Endothelial cell of umbilical vein (primary cell): ENCODE measurements at regions not wholly inside any gene's neighbourhood (a gene's known extent, or its start where the extent isn't known, plus 50 kb on each side); places are given as distances from the start of the nearest gene placed in this dataset.
"Not testable (repeated sequence)": the region's sequence is repeated elsewhere in the genome, so short reads cannot be mapped to it uniquely, and the experiment has no call there.

Source experiments
- BruUV-seq: library from RNA; stranded (reverse); fragments of 400-500 nt; replicated peaks from 2 replicates; lab custom pipeline; 2021; lab: Mats Ljungman, UMichigan
- CTCF ChIA-PET: fragments of 300-600, 350-600 bp; sonication (Branson Sonifier 250); formaldehyde crosslinking; loops from one replicate; lab custom pipeline; 2021; ENCODE audit warnings: antibody characterized with exemption, inconsistent platforms; lab: Charles Lee
- POLR2A ChIA-PET: fragments of 300-600, 350-600 bp; sonication (Branson Sonifier 250); formaldehyde crosslinking; loops from one replicate; lab custom pipeline; 2021; ENCODE audit warnings: antibody characterized with exemption, inconsistent platforms; lab: Charles Lee
- DNase-seq: peaks from one replicate; pipeline ENCODE4 v3.0.0-alpha.2; 2011; ENCODE audit warnings: low read depth, low spot score
- FAIRE-seq: peaks from 2 replicates; lab custom pipeline; 2011; peaks lifted over from hg19 to GRCh38; lab: Jason Lieb, UNC
- H2AFZ ChIP-seq: 2 replicates; pipeline ENCODE4 v1.6.0; 2012; ENCODE audit warnings: low read depth, low read length, control low read depth, inconsistent platforms
- H3K27ac ChIP-seq: 2 replicates; pipeline ENCODE4 v1.5.1; 2011; ENCODE audit warnings: low read depth, mild to moderate bottlenecking, control low read depth, low read length, moderate library complexity; ENCODE audit not compliant: insufficient read depth
- H3K27me3 ChIP-seq, 2 experiments: 2 replicates each; pipeline versions ENCODE4 v1.6.0 to v1.6.1; 2011; ENCODE audit warnings: low read length in 2 of 2, mixed read lengths in 1 of 2; ENCODE audit not compliant: control insufficient read depth in 2 of 2, insufficient read depth in 2 of 2
- H3K36me3 ChIP-seq, 2 experiments: 2 replicates in 1 of 2; 3 replicates in 1 of 2; pipeline ENCODE4 v1.5.1; 2011; ENCODE audit warnings: low read length in 2 of 2, mild to moderate bottlenecking in 1 of 2, moderate library complexity in 1 of 2; ENCODE audit not compliant: control insufficient read depth in 2 of 2, insufficient read depth in 2 of 2; ENCODE audit errors: extremely low read depth in 1 of 2
- H3K4me1 ChIP-seq: 3 replicates; pipeline ENCODE4 v1.5.1; 2011; ENCODE audit warnings: mild to moderate bottlenecking, low read length; ENCODE audit not compliant: control insufficient read depth, insufficient read depth; ENCODE audit errors: extremely low read depth
- H3K4me2 ChIP-seq: 2 replicates; pipeline ENCODE4 v1.6.1; 2011; ENCODE audit warnings: low read length, control low read depth, mixed read lengths; ENCODE audit not compliant: insufficient read depth
- H3K4me3 ChIP-seq, 3 experiments: fragments of 200-600 bp in 1 of 3; sonication (generic), shearing (Covaris generic) in 1 of 3; replicated peaks in 1 of 3; 2 replicates each; pipeline ENCODE4 v1.5.1; 2011 to 2016; ENCODE audit warnings: control low read depth in 3 of 3, low read length in 3 of 3, mild to moderate bottlenecking in 2 of 3, inconsistent platforms in 1 of 3, low read depth in 1 of 3, moderate library complexity in 1 of 3; ENCODE audit not compliant: insufficient read depth in 1 of 3
- H3K79me2 ChIP-seq: 2 replicates; pipeline ENCODE4 v1.6.0; 2012; ENCODE audit warnings: low read length, inconsistent platforms; ENCODE audit not compliant: control insufficient read depth, insufficient read depth
- H3K9ac ChIP-seq: replicated peaks from 2 replicates; pipeline ENCODE3; 2011; ENCODE audit warnings: low read length, control low read depth; ENCODE audit not compliant: insufficient read depth; ENCODE audit errors: extremely low read depth
- H3K9me1 ChIP-seq: replicated peaks from 3 replicates; pipeline ENCODE4 v1.6.0; 2011; ENCODE audit warnings: mild to moderate bottlenecking, low read length; ENCODE audit not compliant: control insufficient read depth, insufficient read depth; ENCODE audit errors: extremely low read depth
- H3K9me3 ChIP-seq: replicated peaks from 2 replicates; pipeline ENCODE4 v1.5.1; 2012; ENCODE audit warnings: low read length, inconsistent platforms; ENCODE audit not compliant: control insufficient read depth, insufficient read depth
- H4K20me1 ChIP-seq: replicated peaks from 2 replicates; pipeline ENCODE3; 2011; ENCODE audit warnings: mild to moderate bottlenecking, low read length; ENCODE audit not compliant: control insufficient read depth, insufficient read depth; ENCODE audit errors: extremely low read depth
- FOS ChIP-seq: IDR thresholded peaks from 2 replicates; pipeline ENCODE4 v1.6.1; 2011; ENCODE audit warnings: mild to moderate bottlenecking, low read length, moderate library complexity, borderline replicate concordance; ENCODE audit not compliant: insufficient read depth
- GATA2 ChIP-seq: IDR thresholded peaks from 2 replicates; pipeline ENCODE4 v1.7.0; 2011; ENCODE audit warnings: low read depth, mild to moderate bottlenecking, moderate library complexity, mixed read lengths, low read length; ENCODE audit not compliant: insufficient read length, insufficient read depth
- JUN ChIP-seq: IDR thresholded peaks from 2 replicates; pipeline ENCODE4 v1.6.1; 2011; ENCODE audit warnings: borderline replicate concordance, low read depth; ENCODE audit not compliant: insufficient read length, insufficient read depth
- POLR2A ChIP-seq: IDR thresholded peaks from 2 replicates; pipeline ENCODE4 v1.6.1; 2012; ENCODE audit warnings: low read depth, mild to moderate bottlenecking, control low read depth, low read length
- dilution Hi-C: fragments of 300-500 bp; cut with MboI; formaldehyde crosslinking; loops from one replicate; pipeline ENCODE4 v1.15.0; 2019; ENCODE audit warnings: low sequenced_read_pairs; ENCODE audit not compliant: extremely low pct_ligation_motif_present
- intact Hi-C: fragments of 100-400 bp; cut with micrococcal nuclease; formaldehyde crosslinking; loops from one replicate; pipeline ENCODE4 v1.10.0; 2022
- TF ChIP-seq, protein P1 (sequence below), 2 donors: IDR thresholded peaks; 1 replicate in 1 of 2; 2 replicates in 1 of 2; pipeline ENCODE4 v1.5.1; 2011; ENCODE audit warnings: low read length in 2 of 2, mild to moderate bottlenecking in 2 of 2, moderate library complexity in 2 of 2, control low read depth in 1 of 2, inconsistent platforms in 1 of 2, low read depth in 1 of 2; ENCODE audit not compliant: insufficient read depth in 1 of 2; ENCODE audit errors: extremely low read depth in 1 of 2

DNA sequence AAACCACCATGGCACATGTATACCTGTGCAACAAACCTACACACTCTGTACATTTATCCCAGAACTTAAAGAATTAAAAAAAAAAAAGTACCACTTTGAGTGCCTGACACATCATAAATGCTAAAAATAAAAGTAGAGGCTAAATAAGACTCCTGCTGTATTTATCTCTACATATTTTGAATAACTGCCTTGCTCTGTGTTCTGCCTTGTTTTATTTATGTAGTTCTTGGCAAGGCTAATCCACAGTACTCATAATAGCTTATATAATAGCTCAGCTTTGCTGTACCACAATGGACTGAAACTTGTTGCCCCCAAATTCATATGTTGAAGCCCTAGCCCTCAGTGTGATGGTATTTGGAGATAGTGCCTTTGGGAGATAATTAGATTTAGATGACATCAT lies 95.4 kb upstream of the ADAMTS9 start:
- POLR2A ChIA-PET = no interaction called here
- no peaks in the 10 kb centered on the region for H4K20me1 ChIP-seq
- H3K79me2 ChIP-seq = no peaks in the 10 kb centered on the region
- H3K9me1 ChIP-seq = no peaks in the 10 kb centered on the region
- no TSS peak for BruUV-seq
- H3K9ac ChIP-seq = no peak overlapping the region
- intact Hi-C loops (no loop called here), dilution Hi-C loops (no loop called here)
- CTCF ChIA-PET = no interaction called here
- TF ChIP-seq POLR2A (no peak), JUN (no peak), GATA2 (no peak), FOS (no peak)
- TF ChIP-seq, protein P1, sequence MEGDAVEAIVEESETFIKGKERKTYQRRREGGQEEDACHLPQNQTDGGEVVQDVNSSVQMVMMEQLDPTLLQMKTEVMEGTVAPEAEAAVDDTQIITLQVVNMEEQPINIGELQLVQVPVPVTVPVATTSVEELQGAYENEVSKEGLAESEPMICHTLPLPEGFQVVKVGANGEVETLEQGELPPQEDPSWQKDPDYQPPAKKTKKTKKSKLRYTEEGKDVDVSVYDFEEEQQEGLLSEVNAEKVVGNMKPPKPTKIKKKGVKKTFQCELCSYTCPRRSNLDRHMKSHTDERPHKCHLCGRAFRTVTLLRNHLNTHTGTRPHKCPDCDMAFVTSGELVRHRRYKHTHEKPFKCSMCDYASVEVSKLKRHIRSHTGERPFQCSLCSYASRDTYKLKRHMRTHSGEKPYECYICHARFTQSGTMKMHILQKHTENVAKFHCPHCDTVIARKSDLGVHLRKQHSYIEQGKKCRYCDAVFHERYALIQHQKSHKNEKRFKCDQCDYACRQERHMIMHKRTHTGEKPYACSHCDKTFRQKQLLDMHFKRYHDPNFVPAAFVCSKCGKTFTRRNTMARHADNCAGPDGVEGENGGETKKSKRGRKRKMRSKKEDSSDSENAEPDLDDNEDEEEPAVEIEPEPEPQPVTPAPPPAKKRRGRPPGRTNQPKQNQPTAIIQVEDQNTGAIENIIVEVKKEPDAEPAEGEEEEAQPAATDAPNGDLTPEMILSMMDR (IDR thresholded peaks at IDR 0.05; ENCODE audit: extremely low read depth in 1 of 2, insufficient read depth in 1 of 2, low read depth in 1 of 2, low read length in 2 of 2) = no peak
- no peak overlapping the region for H3K27ac ChIP-seq
- DNase-seq (no peak), FAIRE-seq (no peak)
- H3K27me3 ChIP-seq = no peaks in the 10 kb centered on the region
- no peak overlapping the region for H3K4me2 ChIP-seq
- no peaks in the 10 kb centered on the region for H3K4me1 ChIP-seq
- H3K9me3 ChIP-seq = no peaks in the 10 kb centered on the region
- H3K4me3 ChIP-seq = no peak overlapping the region
- no peaks in the 10 kb centered on the region for H3K36me3 ChIP-seq
- H2AFZ ChIP-seq = no peak overlapping the region

DNA sequence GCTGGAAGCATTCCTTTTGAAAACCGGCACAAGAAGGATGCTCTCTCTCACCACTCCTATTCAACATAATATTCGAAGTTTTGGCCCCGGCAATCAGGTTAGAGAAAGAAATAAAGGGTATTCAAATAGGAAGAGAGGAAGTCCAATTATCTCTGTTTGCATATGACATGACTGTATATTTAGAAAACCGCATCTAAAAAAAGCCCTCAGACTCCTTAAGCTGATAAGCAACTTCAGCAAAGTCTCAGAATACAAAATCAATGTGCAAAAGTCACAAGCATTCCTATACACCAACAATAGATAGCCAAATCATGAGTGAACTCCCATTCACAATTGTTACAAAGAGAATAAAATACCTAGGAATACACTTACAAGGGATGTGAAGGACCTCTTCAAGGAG lies 93.1 kb upstream of the ADAMTS9 start:
- H3K4me3 ChIP-seq, CTCF ChIA-PET, dilution Hi-C loops, H3K9me1 ChIP-seq, H4K20me1 ChIP-seq, H3K27me3 ChIP-seq, POLR2A ChIA-PET, H2AFZ ChIP-seq, H3K9ac ChIP-seq, BruUV-seq, H3K79me2 ChIP-seq, H3K4me1 ChIP-seq, H3K4me2 ChIP-seq, H3K9me3 ChIP-seq, H3K27ac ChIP-seq, intact Hi-C loops, DNase-seq, FAIRE-seq, H3K36me3 ChIP-seq: not testable (repeated sequence)
